Islet of Langerhans (tissue), 1 donor: ENCODE measurements at regions not wholly inside any gene's neighbourhood (a gene's known extent, or its start where the extent isn't known, plus 50 kb on each side); places are given as distances from the start of the nearest gene placed in this dataset.

Source experiments
- FAIRE-seq: peaks from one replicate; lab custom pipeline; 2011; peaks lifted over from hg19 to GRCh38; lab: Jason Lieb, UNC

DNA sequence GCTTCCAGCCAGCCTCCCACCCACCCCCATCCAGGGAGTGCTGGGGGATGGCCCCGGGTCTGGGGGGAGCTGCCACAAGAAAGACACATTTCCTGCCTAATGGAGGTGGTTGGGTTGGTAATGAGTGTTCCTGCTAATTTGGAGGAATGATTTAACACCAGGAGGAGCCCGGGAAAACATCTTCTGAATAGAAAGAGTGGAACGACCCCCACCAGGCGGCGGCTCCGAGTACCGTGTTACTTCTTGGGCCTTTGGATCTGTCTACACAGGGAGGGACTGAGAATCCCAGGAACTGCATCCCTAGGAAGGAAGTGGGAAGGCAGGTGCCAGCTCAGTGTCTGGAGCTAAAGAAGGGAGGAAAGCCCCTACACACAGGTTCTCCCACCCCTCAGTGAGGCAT lies 64.6 kb downstream of the TSPAN17 start:
- no peak for FAIRE-seq

DNA sequence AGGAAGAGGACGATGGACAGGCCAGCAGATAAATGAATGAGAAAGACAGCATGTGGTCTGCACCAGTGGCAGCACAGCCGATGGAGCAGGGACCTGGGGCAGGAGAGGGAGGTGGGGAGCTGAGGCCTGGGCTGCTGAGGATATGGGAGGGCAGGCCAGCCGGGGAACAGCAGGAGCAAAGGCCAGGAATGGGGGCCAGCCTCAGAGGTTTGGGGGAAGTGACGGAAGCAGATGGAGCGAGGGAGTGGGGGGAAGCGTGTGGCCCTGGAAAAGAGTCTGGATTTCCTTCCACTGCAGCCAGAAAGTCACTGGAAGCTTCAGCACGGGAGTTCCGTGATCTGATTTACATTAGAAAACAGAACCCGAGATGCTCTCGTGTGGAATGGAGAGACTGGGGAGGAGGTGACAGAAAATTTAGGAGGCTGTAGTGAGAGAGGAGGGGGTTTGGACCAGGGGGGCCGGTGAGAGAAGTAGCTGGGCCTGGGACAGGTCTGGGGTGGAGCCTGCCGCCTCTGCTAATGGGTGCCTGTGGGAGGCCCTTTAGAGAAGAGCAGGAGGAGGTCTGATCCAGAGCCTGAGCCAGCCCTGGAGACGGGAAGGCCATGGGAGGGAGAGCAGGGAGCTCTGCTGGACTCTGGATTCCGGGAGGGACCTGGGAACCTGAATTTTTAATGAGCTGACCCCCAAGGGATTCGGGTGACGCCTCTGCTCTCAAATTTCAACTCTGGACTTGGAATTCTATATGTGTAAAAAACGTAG lies 65.4 kb downstream of the TSPAN17 start:
- FAIRE-seq, result no peak

DNA sequence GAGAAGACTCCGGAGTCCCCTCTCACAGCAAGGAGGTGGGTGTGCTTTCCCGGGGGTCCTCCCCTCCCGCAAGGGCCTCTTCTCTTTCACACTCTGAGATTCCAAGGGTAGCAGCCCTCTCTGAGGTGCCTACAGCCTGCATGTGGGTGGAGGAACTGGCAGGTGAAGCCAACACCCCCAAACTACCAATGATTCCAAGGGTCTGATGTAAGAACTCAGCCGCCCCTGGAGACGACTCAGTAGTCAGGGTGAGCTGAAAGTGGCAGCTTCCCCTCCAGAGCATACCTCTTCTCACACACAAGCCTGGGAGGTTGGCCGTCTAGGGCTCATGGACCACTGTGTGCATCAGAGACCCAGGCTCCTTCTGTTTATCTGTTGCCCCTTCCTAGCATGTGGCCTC lies 66.1 kb downstream of the TSPAN17 start:
- no peak for FAIRE-seq

DNA sequence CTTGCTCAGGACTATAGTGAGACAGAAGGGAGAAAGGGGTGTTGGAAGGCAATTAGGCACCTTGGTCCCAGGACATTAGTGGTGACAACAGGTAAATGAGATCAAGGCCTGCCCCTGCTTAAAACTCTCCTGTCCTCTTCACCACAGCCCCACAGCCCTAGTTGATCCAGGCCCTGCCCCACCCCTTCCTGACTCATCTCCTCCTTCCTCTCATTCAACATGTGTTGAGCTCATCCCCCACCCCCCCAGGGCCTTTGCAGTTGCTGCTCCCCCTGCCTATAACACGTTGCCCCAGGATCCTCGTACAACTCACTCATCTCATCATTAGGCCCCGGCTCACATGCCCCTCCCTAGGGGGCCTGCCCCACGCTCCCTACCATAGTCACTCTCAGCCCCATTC lies 66.8 kb downstream of the TSPAN17 start:
- no peak for FAIRE-seq

DNA sequence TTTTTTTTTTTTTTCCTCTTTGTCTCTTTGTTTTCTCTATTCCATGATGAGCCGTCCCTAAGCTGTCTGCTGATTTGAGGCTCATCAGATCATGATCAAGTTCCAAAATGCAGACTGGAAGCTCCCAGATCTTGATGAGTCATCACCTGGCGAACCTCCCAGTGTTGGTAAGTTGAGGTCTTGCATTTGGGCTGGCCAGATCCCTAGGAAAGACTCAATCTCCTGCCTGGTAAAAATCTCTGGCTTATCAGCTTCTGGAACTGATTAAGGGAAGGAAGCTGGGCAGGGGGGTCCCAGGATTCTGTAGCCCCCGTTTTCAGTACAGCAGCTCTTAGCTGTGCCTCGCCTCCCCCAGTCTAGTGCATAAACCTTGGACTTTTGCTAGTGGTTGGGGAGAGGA lies 69.0 kb downstream of the TSPAN17 start:
- FAIRE-seq, result no peak

DNA sequence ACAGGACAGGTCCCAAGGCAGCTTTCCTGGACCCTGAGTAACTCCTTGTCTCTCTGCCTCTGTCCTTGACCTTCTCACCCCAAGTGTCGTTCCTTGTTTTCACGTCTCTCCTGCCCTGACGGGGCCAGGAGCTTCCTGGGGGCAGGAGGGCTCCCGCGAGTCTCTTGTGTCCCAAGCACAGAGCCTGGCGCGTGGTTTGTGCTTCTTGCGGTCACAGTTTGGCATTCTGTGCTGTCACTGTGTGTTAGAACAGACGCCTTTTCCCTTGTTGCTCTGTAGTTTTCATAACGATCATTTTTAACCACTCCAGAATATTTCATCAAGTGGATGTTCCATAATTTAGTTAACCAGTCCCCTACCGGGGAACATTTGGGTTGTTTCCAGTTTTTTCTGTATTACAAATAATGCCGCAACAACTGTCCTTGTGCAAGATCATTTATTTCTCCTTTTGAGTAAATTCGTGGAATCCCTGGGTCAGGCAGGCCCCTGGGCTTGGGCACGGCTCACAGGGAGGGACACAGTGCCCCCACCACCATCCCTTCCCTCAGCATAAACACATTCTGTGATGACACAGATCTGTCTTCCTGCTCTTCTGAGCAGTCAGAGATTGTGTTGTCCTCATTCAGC lies 71.9 kb downstream of the TSPAN17 start:
- FAIRE-seq, result no peak

DNA sequence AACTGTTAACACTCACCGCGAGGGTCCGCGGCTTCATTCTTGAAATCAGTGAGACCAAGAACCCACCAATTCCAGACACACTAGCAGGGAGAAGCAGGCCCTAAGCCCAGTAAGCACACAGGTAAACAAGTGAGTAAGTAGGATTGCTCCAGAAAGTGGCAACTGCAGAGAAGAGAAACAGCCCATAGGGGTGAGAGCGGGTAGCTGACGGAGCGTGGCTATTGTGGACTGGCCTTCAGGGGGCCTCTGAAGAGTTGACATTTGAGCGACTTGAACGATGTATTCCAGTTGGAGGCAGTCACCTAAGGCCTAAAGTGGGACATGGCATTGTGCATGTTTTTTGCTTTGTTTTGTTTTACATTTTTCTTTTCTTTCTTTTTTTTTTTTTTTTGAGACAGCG lies 74.2 kb downstream of the TSPAN17 start:
- no peak for FAIRE-seq

DNA sequence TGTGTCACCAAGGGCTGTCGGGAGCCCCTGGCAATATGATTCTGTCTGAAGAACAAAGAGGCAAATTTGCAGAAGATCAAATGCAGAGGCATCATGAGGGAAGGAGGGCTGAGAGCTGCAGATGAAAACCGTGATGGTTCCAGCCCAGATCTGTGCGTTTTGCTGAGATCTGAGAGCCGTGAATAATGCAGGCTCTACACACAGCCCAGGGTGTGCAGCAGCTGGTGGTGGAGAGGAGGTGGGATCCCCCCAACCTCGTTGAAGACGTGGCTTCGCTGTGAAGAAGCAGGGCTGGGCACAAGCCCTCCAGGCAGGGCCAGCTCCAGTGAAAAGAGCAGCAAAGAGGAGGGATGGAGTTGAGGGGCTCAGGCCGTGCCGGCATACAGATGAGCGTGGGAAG lies 75.5 kb downstream of the TSPAN17 start:
- no peak for FAIRE-seq

DNA sequence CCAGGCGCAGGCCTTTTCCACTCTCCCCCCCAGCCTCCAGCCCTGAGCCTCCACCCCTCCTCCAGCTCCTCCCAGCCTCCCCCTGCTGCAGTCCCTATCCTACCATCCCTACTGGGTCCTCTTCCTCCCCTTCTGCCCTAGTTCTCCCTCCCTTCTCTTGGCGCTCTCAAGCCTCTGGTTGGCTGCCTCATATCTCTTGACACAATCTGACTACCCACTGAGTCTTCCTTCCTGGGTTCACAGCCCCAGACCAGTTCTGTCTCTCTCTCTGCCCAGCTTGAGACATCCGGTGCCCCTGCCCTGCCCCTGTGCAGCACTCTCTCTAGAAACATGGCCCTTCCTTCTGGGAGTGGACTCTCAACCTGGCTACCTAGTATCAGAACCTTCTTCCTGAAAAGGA lies 76.2 kb downstream of the TSPAN17 start:
- no peak for FAIRE-seq

DNA sequence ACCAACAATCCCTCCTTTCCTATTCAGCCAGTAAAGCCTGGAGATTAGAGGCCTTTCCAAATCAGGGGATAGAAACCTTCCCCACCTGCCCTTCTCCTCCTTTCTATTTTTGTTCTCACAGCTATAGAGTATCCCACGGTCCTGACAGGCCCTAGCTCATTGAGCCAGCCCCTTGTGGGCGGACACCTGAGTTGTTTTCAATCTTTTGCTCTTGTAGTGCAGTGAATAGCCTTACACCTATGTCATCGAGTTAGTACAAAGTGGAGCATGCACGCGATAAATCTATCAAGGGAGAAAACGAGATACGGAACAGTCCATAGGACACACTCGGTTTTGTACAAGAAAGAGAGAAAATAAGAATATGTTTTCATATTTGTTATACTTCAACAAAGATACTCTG lies 77.2 kb downstream of the TSPAN17 start:
- no peak for FAIRE-seq

DNA sequence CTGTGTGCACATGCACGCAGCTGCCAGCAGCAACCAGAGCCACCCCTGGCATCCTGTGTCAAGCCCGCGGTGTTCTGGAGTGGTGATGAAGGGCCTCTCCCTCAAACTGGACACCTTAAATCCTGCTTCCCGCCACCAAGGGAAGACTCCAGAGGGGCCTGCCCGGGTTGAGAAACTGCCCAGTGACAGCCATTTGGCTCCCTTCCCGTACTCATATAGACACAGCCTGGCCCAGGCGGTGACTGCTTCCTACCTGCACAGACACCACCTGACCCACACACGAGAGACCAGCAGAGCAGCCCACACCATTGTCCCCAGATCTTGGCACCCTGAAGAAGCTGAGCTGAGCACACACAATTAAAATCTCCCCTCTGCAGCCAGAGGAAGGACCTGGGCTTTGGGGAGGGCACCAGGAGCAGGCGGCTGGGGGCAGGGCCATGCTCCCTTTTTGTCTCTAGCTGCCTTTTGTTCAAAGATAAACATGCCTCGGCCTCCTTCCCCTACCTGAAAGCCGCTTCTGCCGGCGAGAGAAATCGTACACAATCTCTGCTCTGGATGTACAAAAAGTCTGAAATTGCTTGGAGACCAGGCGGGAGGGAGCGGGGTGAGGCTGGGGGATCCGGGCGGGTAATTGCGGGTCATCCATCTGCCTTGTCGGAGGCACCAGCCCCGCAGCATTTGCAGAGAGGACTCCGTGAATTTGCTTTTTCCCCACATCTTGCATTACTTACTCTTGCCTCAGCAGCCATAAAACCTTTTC lies 78.4 kb downstream of the TSPAN17 start:
- no peak for FAIRE-seq

DNA sequence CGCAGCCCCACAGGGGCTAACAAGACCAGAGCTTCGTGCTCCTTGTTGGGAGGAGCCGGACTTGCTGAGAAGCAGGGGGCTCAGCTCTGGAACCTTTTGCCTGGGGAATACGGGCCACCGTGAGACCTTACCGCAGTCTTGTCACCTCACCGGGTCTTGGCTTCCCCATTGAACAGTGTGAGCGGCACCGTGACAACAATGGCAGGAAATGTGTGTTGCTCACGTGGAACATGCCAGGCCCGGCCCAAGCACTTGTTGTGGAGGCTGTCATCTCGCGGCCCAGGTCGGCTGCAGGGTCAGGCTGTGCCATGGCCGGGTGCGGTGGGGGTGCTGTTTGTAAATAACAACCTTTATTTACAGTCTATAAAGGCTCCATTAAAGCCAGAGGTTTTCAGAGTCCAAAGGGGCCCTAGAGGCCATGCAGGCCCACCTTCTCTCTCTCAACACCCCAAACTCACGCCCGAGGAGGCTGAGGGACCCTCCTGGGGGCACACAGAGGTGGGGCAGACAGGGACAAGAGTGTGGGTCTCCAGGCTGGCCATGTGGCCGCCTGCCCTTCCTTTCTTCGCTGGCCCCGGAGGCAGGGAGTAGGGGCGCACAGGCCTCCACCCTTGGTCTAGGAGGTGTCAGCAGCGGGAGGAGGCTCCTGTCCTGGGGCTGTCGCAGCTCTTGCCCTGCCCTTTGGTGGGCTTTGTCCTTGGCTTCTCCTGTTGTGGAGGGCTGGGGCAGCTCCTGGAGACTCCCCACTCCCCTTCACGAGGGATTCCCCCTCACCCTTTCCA lies 79.7 kb downstream of the TSPAN17 start:
- FAIRE-seq, result no peak

DNA sequence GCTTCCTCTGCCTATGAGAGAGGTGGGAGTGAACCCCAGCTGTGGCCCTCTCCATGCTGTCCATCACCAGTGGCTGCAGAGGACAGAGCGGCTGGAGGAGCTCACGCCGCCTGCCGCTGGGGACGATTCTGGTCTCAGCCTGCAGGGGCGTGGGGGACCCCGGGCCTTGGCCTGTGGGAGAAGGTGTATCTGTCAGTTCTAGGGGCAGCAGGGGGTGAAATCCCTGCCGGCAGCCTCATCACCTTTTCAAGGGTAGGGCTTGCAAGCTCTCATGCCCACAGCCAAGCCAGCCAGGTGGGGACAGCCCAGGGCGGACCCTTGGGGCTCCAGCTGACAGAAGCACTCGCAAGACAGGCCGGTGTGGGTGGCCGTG lies 80.2 kb downstream of the TSPAN17 start:
- FAIRE-seq, result no peak

DNA sequence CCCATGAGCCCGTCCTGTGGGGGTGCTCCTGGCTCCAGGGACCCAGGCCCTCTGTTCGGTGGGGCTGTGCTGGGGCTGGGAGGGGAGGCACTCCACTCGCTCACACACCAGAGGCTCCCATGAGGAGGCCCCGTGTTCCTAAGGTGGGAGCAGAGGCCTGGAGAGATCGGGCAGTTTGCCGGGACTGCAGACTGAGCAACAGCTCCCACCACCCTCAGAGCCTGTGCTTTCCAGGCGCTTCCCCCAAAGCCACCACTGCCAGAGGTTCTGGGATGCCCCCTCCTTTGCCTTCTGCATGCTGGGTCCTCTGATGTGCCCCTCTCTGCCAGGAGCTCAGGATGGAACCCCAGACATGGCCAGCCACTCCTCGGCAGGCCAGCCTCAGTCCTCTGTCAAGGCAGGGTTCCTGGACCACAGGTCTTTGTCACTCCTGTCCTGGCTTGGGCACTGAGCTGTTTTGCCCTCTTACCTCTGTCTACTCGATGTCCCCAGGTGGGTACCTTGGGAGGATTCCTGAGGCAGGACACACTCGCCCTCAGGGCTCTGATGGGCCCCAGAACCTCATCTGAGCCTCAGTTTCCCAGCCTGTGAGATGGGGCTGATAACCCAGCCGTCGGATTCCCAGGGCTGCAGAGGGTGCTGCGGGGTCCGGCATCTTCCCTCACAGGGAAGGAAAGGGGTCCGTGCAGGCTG lies 80.8 kb downstream of the TSPAN17 start:
- no peak for FAIRE-seq

DNA sequence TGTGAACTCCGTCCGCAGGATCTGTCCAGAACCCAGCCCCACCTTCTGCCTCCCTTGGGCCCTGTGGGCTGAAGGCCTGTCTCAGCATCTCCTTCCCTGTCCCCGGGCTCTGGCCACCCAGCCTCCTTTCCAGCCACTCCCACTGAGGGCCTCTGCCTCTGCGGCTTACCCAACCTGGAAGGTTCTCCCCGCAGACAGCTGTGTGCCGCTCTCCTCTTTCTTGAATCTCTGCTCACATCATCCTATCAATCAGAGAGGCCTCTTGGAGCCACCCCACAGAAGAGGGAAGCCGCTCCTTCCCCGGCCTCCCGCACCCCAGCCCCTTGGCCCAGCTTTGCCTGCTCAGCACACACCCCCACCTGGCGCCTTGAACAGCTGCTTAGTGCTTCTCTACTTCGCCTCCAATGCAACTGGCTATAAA lies 81.5 kb upstream of the UNC5A start:
- no peak for FAIRE-seq

DNA sequence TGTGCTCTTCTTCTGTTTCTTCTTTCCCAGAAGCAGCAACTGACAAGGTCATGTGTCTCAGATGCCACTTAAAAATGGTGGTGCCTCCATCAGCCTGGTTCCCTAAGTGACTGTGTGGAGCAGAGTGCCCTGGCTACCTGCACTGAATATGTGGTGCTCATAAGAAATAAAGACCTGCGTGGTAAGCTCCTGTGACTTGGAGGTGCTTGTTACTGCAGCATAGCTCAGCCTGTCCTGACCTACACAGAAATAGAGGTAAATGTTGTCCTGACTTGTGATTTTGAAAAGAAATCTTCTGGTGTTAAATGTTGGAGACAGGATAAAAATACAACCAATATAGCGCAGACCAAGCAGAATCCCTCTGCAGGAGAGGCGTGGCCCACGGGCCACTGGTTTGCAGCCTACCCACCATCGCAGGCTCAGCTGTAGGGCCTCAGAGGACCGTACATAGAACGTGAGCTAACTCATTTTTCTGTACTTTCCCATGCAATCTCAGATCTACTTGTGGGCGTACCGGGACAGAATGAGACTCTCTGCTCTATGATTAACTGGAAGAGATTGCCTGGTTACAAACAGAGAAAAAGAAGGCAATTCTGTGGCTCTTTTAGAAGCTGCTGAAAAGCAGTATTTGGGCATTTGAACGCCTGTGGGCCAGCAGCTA lies 79.4 kb upstream of the UNC5A start:
- no peak for FAIRE-seq

DNA sequence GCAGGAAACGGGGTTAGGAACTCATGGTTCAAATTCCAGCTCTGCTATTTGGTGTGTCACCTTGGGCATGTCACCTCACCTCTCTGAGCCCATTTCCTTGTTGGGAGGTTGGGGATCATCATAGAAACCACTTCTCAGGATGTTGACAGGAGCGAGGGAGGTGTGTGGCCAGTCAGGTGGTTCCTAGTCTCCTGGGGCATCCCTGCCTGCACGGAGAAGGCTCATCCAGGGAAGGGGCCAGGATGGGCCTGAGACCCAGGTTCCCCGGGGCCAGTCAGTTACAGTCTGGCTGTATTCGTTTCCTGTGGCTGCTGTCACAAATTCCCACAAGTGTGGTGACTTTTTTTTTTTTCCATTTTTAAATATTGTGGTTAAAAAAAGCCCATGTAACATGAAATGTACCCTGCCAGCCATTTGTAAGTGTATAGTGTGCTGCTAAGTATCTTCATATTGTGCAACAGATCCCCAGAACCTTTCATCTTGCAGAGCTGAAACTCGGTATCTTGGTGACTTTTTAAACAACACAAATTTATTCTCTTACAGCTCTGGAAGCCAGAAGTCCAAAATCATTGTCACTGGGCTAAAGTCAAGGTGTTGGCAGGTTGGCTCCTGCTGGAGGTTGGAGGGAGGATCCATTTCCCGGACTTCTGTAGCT lies 78.7 kb upstream of the UNC5A start:
- FAIRE-seq, result no peak

DNA sequence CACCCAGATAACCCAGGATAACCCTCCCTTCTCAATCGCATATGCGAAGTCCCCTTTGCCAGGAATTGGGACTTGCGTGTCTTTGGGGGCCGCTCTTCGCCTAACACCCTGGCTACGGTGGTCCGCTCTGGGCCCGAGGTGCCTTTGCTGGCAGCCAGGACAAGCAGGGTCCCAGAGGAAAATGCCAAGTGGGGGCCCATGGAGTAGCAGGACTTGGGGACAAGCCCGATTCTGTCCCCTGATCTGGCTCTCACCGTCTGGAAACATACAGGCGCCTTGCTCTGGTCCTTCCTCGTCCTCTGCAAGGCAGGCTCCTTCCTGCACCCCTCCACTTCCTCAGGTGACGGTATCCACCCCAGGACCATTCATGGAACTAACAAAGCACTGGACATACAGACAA lies 78.1 kb upstream of the UNC5A start:
- FAIRE-seq, result no peak

DNA sequence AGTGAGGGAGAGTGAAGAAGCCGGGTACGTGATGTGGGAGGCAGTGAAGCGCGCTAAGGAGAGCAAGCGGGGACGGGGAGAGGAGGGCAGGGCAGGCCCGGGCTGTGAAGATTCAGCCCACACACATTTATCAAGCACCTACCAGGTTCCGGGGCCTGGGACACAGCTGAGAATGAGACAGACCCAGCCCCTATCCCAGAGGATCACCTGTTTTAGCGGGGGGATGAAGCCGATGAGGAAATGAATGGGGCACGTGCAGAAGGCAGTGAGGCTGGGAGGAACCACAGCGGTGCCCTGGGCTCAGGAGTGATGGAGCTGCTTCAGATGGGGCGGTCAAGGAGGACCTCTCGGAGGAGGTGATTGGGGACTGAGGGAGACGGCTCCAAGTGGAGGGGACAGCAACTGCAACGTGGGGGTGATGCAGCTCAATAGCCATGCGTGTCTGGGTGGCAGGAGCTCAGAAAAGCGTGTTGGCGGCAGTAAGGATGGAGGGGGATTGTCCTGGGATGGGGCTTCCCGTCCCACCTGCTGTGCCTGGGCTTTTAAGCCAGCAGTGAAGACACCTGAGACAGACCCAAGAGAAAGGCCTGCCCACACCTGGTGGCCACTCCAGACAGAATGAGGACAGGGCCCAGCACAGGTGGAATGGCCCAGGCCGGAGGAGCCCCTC lies 77.5 kb upstream of the UNC5A start:
- FAIRE-seq, result no peak
